Astrocyte of the cerebellum (primary cell): ENCODE measurements at regions not wholly inside any gene's neighbourhood (a gene's known extent, or its start where the extent isn't known, plus 50 kb on each side); places are given as distances from the start of the nearest gene placed in this dataset.

Source experiments
- DNase-seq: peaks from one replicate; pipeline ENCODE4 v3.0.0-alpha.2; 2011; ENCODE audit warnings: low read depth
- H3K4me3 ChIP-seq: 2 replicates; pipeline ENCODE4 v1.5.1; 2011; ENCODE audit warnings: mild to moderate bottlenecking, low read depth, low read length, moderate library complexity
- in situ Hi-C: cut with HindIII; loops from 2 replicates; pipeline ENCODE4 v1.10.0; 2017; ENCODE audit warnings: low sequenced_read_pairs
- TF ChIP-seq, protein P1 (sequence below): IDR thresholded peaks from 2 replicates; pipeline ENCODE4 v1.5.1; 2012; ENCODE audit warnings: low read length, low read depth, moderate library complexity, mild to moderate bottlenecking; ENCODE audit errors: missing control alignments

DNA sequence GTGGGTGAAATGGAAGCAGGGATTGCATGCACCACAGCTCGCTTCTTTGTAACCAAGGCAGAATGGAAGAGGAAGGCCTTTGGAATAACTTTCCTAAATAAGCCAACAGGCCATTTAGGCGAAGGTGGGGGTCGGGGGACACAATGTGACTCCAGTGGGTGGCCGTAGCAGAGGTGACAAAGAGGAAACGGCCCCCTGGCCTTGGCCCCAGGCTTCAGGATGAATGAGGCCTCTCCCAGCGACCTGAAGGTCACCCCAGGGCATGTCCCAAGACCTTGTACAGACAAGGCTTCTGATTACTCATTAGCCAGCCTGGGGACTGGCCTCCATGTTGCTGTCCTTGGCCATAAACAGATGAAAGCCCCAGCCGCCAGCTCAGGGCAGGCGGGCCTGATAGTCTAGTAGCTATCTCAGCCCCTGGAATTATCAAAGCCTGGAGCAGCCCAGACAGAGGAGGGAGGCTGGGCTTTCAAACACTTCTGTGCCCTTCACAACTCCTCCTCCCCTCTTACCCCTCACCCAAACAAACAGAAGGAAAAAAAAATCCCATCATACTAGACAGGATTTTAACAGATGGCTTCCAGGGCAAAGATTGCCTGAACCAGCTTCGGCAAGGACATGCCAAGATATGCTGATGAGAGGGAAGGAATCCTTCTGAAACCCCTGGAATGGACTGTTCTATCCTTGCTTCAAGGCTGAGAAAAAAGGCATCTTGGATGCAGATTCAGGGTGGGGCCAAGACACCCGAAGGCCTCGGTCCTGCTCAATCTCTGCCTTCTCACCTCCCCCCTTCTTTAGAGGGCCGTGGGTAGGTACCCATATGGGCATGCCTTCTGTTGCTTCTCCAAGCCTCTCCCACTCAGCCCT, 142.3 kb upstream of the PARP11 start:
- no peak overlapping the region for H3K4me3 ChIP-seq
- in situ Hi-C loops = no loop called here
- TF ChIP-seq, protein P1, sequence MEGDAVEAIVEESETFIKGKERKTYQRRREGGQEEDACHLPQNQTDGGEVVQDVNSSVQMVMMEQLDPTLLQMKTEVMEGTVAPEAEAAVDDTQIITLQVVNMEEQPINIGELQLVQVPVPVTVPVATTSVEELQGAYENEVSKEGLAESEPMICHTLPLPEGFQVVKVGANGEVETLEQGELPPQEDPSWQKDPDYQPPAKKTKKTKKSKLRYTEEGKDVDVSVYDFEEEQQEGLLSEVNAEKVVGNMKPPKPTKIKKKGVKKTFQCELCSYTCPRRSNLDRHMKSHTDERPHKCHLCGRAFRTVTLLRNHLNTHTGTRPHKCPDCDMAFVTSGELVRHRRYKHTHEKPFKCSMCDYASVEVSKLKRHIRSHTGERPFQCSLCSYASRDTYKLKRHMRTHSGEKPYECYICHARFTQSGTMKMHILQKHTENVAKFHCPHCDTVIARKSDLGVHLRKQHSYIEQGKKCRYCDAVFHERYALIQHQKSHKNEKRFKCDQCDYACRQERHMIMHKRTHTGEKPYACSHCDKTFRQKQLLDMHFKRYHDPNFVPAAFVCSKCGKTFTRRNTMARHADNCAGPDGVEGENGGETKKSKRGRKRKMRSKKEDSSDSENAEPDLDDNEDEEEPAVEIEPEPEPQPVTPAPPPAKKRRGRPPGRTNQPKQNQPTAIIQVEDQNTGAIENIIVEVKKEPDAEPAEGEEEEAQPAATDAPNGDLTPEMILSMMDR = no peak
- no peak for DNase-seq

DNA sequence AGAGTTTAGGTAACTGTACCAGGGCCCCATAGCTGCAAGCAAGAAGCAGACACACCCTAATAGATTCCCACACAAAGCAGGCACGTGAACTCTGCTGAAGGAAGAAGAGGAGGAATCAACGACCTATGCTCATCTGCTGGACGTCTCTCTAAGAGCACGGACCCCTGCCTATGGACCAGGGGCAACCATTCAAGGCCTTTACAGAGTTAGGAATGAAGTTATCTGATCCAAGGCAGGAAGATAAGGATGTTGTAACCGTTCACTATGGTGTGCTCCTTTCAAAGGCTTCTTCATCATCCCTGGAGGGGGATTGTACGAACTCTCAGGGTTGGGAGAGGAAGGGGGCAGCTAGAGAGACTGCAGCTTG, 141.6 kb upstream of the PARP11 start:
- in situ Hi-C loops = no loop called here
- H3K4me3 ChIP-seq = no peak overlapping the region
- TF ChIP-seq, protein P1 = no peak
- DNase-seq = no peak

DNA sequence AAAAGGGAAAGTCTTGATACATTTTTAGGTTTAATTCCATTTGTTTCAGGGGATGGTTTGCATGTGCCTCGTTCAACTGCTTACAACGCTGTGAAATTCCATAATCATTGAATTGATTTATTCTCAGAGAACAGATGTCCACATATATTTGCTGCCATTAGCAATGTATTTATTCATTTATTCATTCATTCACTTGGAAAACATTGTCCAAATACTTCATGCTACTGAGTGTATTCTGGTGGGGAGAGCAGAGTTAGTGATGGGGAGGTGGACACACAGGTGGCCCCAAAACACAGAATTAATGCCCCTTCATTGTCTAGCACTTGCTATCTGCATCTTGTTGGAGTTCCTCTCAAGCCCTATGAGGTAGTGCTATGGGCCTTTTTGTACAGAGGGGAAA, 141.2 kb upstream of the PARP11 start:
- TF ChIP-seq, protein P1 = no peak
- H3K4me3 ChIP-seq = no peak overlapping the region
- DNase-seq = no peak
- in situ Hi-C loops = no loop called here

DNA sequence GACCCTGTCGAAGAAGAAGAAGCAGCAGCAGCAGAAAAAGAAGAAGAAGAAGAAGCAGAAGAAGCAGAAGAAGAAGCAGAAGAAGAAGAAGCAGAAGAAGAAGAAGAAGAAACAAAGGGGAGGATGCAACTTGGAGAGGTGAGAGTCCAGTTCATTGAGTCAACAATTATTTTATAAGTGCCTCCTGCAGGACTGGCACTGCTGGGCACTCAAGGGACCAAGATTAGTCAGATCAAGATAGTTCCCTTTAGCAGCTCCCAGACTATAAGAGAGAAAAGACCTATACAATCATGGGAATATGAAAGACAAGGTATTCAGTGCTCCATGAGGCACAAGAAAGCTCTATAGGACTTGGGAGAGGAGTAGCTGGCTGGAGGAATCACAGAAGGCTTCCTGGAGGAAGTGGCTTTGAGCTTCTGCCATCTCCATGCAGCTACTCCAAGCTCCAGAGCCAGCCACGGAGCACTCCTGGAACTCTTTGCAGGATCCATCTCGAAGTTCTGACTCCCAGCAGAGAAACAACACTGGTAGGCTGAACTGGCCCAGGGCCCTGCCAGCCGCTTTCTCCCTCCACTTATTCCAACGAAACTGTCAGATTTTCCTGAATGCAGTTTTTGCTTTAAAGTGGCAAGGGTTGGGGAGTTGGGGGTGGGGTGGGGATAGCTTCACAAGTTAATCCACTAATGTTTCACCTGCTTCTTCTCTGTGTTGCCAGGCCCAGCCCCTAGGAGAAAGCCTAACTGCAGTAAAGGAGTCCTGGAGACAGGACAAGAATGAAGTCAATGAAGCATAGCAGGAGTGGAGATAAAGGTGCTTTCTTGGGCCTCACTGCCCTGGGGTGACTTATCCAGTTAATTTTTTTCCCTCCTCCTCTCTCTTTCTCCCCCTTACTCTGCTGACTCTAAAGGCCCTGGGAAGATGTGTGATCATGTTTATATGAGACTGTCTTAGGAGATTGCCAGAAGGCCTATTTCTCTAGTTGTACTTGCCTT, 140.1 kb upstream of the PARP11 start:
- in situ Hi-C loops = no loop called here
- H3K4me3 ChIP-seq = no peak overlapping the region
- TF ChIP-seq, protein P1 = no peak
- DNase-seq = no peak

DNA sequence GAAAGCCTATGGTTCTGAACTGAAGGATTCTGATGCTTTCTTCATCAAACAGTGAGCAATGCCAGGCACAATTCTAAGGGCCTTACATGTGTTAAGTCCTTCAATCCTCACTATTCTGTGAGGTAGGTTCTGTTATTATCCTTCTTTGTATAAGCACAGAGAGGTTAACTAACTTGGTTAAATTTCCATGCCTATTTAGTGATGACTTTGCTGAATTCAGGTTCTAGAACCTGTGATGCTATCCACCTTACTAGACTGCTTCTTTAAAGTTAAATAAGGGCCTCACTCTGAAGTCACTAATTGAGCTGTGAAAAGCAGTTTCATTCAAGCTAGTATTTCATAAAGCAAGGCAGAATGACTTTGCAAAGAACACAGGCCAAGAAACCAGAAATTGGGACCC, 138.9 kb upstream of the PARP11 start:
- TF ChIP-seq, protein P1 = no peak
- H3K4me3 ChIP-seq = no peak overlapping the region
- DNase-seq = no peak
- in situ Hi-C loops = no loop called here

DNA sequence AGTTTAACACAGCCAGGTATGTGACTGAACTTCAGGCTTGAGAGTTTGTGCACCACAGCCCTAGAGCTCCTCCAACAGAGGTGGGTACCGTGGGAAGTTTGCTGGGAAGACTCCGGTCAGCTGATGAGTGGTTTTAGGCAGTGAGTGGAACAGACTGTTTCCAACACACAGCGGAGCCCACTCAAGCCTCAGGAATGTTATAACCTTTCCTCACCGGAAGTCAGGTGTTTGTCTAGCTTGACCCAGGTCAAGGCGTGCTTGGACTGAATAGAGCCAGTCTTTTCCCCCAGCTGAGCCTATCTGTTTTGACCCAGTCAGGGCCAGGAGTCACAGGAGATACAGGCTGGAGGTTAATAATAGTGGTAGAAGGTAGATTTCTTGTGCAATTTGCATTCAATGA, 138.4 kb upstream of the PARP11 start:
- TF ChIP-seq, protein P1 = no peak
- in situ Hi-C loops = no loop called here
- DNase-seq = no peak
- H3K4me3 ChIP-seq = no peak overlapping the region
